ENCODE measurements at regions not wholly inside any gene's neighbourhood (a gene's known extent, or its start where the extent isn't known, plus 50 kb on each side); places are given as distances from the start of the nearest gene placed in this dataset.

GRCh38 chr10:36778651-36779050, 346.7 kb upstream of the ANKRD30A start:
- TF ChIP-seq POLR2A (IDR thresholded peaks at IDR 0.05) (no peak), CTCF (IDR thresholded peaks at IDR 0.05 in 4 of 5, conservative IDR thresholded peaks at IDR 0.05 in 1 of 5) (no peak)

All from gastrocnemius medialis (tissue), 4 donors.